Activated CD4-positive, alpha-beta T cell treated with anti-CD3 and anti-CD28 coated beads for 48 hours (primary cell): ENCODE measurements at regions not wholly inside any gene's neighbourhood (a gene's known extent, or its start where the extent isn't known, plus 50 kb on each side); places are given as distances from the start of the nearest gene placed in this dataset.

Experiments
- DNase-seq: peaks from one replicate; pipeline ENCODE4 v3.0.0-alpha.2; 2020

DNA sequence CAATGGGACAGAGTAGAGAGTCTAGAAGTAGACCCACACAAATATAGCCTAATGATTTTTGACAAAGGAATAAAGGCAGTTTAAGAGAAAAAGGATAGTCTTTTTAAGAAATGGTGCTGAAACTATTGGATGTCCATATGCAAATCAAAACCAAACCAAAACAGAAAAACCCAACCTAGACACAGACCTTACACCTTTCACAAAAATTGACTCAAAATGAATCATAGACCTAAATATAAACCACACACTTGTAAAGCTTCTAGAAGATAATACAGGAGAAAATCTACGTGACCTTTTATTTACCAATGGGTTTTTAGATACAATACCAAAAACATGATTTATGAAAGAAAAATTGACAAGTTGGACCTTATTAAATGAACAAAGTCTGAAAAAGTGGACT is 66.4 kb upstream of the MPHOSPH6 start:
- DNase-seq = no peak

DNA sequence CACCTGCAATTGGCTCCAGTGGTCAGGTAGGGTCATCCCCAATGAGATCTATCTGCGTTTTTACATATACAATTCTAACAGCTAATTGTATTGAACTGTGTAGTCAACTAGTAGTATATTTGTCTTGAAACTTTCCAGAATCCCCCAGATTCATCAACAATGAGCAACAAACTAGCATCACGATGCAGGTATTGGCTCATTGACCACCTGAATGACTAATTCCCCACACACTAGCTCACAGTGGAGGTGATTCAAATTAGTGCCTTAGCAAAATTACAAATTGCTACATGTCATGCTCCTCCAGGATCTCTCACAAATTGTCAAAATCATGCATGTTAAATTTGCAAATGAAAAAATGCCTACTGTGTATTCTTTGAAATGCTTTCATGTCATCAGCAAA is 62.8 kb upstream of the MPHOSPH6 start:
- DNase-seq = no peak

DNA sequence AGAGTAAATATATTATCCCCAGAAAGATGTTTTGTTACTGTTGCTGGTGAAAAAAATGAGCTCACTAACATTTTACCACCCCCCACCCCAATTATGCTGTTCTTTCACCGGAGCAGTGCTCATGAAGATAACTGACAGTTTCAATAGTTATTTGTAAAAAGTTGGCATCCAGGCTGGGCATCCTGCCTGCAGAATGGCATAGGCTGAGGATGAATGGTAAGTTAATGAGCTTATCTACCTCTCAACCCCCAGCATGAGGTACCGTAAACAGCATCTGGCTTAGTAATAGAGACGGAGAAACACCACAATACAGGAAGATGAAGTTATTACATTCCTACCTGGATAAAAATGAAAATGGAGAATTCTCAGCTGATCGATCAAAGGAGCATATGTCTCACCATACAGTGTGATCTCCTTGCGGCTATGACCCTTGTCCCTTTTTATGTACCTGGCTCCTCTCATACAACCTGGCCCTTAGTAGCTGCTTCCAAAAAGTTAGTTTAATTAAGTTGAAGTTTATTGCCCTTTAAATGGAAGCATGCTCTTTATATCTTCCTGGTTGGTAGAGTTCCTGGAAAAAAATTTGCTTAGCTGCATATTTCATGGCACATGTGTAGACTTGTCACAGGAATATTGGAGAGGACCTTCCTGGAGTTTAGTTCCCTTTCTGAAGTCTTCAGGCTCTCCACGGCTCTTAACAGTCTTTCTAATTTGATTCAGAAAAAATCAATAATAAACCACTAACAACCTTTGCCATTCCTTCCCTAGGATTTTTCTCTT is 61.2 kb upstream of the MPHOSPH6 start:
- no peak for DNase-seq

DNA sequence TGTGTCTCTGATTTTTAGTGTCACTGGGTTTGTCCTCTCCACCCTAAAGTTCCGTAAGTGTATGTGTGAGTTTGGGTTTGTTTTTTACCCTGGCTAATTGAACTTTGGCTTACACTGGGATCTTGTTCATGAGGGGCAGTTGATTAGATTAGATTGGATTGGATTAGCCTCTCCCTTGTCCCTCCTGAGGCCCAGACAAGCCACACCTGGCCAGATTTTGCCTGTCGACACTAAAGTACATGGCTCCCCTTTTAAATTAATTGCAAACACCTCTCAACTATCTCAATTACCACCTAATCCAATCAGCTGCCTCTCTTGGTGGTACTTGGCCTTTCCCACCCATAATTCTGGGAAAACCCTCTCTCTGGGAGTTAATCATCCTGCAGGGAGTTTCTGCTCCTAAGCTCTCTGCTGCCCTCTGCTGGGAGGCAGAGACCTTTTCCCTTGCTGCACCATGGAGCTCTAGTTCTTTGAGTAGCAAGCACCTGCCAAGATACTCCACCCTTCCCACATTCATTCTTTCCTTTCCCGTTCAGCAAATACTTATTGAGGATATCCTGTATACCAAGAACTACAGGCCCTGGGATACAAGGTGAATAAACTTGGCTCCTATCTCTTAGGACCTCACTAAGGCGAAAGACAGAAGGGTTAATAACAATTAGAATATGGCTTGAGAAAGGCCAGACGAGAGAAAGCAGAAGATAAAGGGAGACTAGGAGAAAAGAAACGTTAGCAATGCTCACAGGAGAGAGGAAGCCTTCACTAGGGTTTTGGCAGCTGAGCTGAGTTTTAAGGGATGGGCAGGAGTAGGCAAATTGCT is 60.0 kb upstream of the MPHOSPH6 start:
- DNase-seq = peak; percentile 73

DNA sequence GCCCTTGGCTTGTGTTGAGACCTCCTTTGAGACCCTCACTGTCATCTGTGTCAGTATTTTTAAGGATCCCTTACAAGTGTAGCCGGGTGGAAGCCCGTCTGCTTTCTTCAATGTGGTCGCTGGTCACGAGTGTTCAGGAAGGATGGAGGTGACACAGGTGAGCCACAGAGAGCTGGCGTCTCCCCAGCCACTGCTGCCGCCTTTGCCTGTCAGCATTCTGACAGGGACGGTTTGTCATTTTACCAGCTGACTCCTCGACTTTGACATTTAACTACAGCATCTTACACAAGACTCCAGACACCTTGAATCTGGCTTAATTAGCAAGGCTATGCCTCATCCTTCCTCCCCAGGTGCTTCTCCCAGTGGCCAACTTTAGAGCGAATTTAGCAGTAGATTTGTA is 56.3 kb upstream of the MPHOSPH6 start:
- DNase-seq = no peak

DNA sequence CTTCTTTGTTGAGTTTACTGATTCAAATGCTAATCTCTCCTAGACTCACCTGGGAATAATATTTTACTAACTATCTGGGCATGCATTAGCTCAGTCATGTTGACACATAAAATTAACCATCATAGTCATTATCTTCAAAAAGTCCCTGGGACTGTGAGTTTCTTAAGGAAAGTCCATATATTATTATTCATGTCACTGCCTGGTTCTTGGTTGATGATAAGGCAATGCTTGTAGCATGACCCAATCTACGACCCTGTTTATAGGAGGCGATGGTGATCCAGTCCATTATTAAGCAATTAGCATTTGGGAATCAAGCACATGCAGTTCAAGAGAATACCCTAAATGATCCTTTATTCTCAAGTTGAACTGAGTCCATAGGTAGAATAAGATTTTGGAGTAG is 54.8 kb upstream of the MPHOSPH6 start:
- DNase-seq = no peak

DNA sequence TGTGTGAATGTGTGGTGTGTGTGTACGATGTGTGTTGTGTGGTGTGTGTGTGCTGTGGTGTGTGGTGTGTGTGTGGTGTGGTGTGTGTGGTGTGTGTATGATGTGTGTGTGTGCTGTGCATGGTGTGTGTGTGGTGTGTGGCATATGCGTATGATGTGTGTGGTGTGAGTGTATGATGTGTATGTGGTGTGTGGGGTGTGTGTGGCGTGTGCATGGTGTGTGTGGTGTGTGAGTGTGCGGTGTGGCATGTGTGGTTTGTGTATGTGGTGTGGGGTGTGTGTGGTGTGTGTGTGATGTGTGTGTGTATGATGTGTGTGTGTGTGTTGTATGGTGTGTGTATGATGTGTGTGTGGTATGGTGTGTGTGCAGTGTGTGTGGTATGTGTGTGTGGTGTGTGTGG is 50.5 kb upstream of the MPHOSPH6 start:
- DNase-seq = no peak
